ENCODE measurements at regions not wholly inside any gene's neighbourhood (a gene's known extent, or its start where the extent isn't known, plus 50 kb on each side); places are given as distances from the start of the nearest gene placed in this dataset.

- TF ChIP-seq POLR2AphosphoS5 (IDR thresholded peaks at IDR 0.05; ENCODE audit: low read depth, low read length) (no peak), FOXP2 (optimal IDR thresholded peaks at IDR 0.05; ENCODE audit: borderline replicate concordance, extremely low read depth, extremely low read length, insufficient read depth) (no peak), TAF1 (IDR thresholded peaks at IDR 0.05; ENCODE audit: borderline replicate concordance, insufficient read depth, low read length) (no peak), REST (IDR thresholded peaks at IDR 0.05; ENCODE audit: insufficient read depth in 1 of 2, low read depth in 2 of 2, low read length in 2 of 2) (no peak), SIN3A (IDR thresholded peaks at IDR 0.05; ENCODE audit: borderline replicate concordance, insufficient read depth, low read length) (no peak)
These were observed 133.0 kb upstream of the NALF2 start for GRCh38 chrX:69371159-69371558.

All from PFSK-1 (cell line).